ENCODE measurements at regions not wholly inside any gene's neighbourhood (a gene's known extent, or its start where the extent isn't known, plus 50 kb on each side); places are given as distances from the start of the nearest gene placed in this dataset.

DNA sequence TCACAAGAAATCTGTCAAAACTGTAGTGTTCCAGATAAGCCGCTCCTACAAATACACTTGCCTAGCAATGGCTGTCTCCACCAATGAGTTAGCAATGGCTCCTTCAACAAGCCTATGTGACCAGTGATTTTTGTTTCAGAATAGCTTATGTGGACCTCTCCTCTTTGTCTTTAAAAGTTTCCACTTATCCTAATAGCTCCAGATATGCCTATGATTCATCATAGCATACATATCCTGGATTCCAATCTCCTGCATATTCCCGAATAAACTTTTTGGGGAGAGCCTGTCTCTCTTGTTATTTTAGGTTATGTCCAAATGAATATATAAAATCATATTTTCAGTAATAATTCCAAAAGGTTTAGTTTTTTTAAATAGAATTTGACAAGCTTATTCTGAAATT is 510.6 kb downstream of the ARL4A start:
- TF ChIP-seq POLR2AphosphoS5 (IDR thresholded peaks at IDR 0.05) (no peak), POLR2A (IDR thresholded peaks at IDR 0.05) (no peak), EP300 (IDR thresholded peaks at IDR 0.05) (no peak)
- TF ChIP-seq, protein P1, sequence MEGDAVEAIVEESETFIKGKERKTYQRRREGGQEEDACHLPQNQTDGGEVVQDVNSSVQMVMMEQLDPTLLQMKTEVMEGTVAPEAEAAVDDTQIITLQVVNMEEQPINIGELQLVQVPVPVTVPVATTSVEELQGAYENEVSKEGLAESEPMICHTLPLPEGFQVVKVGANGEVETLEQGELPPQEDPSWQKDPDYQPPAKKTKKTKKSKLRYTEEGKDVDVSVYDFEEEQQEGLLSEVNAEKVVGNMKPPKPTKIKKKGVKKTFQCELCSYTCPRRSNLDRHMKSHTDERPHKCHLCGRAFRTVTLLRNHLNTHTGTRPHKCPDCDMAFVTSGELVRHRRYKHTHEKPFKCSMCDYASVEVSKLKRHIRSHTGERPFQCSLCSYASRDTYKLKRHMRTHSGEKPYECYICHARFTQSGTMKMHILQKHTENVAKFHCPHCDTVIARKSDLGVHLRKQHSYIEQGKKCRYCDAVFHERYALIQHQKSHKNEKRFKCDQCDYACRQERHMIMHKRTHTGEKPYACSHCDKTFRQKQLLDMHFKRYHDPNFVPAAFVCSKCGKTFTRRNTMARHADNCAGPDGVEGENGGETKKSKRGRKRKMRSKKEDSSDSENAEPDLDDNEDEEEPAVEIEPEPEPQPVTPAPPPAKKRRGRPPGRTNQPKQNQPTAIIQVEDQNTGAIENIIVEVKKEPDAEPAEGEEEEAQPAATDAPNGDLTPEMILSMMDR (IDR thresholded peaks at IDR 0.05): no peak

Data from sigmoid colon (tissue), 4 donors.